Smooth muscle cell (in vitro differentiated cells): ENCODE measurements at regions not wholly inside any gene's neighbourhood (a gene's known extent, or its start where the extent isn't known, plus 50 kb on each side); places are given as distances from the start of the nearest gene placed in this dataset.

ENCODE experiments used
- DNase-seq: peaks from one replicate; lab custom pipeline; 2025; ENCODE audit not compliant: unreplicated experiment; lab: John Stamatoyannopoulos, UW
- H2AFZ ChIP-seq: fragments of 200-600 bp; sonication (generic); 2 replicates; pipeline ENCODE4 v1.6.0; 2016; ENCODE audit warnings: antibody characterized with exemption, low read depth, mild to moderate bottlenecking
- H3F3A ChIP-seq: fragments of 200-600 bp; sonication (generic); 2 replicates; pipeline ENCODE4 v1.6.0; 2017; ENCODE audit warnings: antibody characterized with exemption, low read depth
- H3K27ac ChIP-seq: fragments of 200-600 bp; sonication (generic); 2 replicates; pipeline ENCODE4 v1.5.1; 2016; ENCODE audit warnings: low read depth, mild to moderate bottlenecking
- H3K27me3 ChIP-seq: fragments of 200-600 bp; sonication (generic); 2 replicates; pipeline ENCODE4 v1.6.1; 2016; ENCODE audit warnings: low read depth, mild to moderate bottlenecking
- H3K36me3 ChIP-seq: fragments of 200-600 bp; sonication (generic); 2 replicates; pipeline ENCODE4 v1.5.1; 2016; ENCODE audit warnings: low read depth
- H3K4me1 ChIP-seq: fragments of 200-600 bp; sonication (generic); 2 replicates; pipeline ENCODE4 v1.5.1; 2016; ENCODE audit warnings: low read depth
- H3K4me2 ChIP-seq: fragments of 200-600 bp; sonication (generic); 2 replicates; pipeline ENCODE4 v1.6.0; 2016; ENCODE audit warnings: mild to moderate bottlenecking
- H3K4me3 ChIP-seq: fragments of 200-600 bp; sonication (generic); 2 replicates; pipeline ENCODE4 v1.5.1; 2016; ENCODE audit warnings: mild to moderate bottlenecking
- H3K79me2 ChIP-seq: fragments of 200-600 bp; sonication (generic); 2 replicates; pipeline ENCODE4 v1.6.0; 2016; ENCODE audit warnings: low read depth, mild to moderate bottlenecking
- H3K9ac ChIP-seq: fragments of 200-600 bp; sonication (generic); 2 replicates; pipeline ENCODE4 v1.6.0; 2016; ENCODE audit warnings: low read depth
- H3K9me3 ChIP-seq: fragments of 200-600 bp; sonication (generic); replicated peaks from 2 replicates; pipeline ENCODE4 v1.5.1; 2016; ENCODE audit warnings: low read depth
- H4K20me1 ChIP-seq: fragments of 200-600 bp; sonication (generic); 2 replicates; pipeline ENCODE4 v1.6.0; 2016; ENCODE audit warnings: low read depth
- CTCF ChIP-seq: fragments of 200-600 bp; sonication (generic); IDR thresholded peaks from 2 replicates; pipeline ENCODE4 v1.5.1; 2017; ENCODE audit warnings: borderline replicate concordance, mild to moderate bottlenecking, antibody characterized with exemption; ENCODE audit not compliant: insufficient read depth, poor library complexity, severe bottlenecking
- WGBS: methylation state at CpG from one replicate; pipeline ENCODE4 v1.1.7; 2016; ENCODE audit warnings: low lambda C conversion rate; 5-methylcytosine and 5-hydroxymethylcytosine counted together

GRCh38 chr3:162960269-162960668 is 1463.7 kb downstream of the OTOL1 start:
- no peak overlapping the region for H3K27ac ChIP-seq
- no peaks in the 10 kb centered on the region for H3K27me3 ChIP-seq
- no peaks in the 10 kb centered on the region for H3K9me3 ChIP-seq
- TF ChIP-seq CTCF, result no peak
- 90% methylated on average over 1 of the region's 1 CpG for WGBS
- H3K9ac ChIP-seq, result no peak overlapping the region
- no peaks in the 10 kb centered on the region for H3K79me2 ChIP-seq
- H2AFZ ChIP-seq, result no peak overlapping the region
- DNase-seq, result no peak
- H3F3A ChIP-seq, result no peaks in the 10 kb centered on the region
- H3K36me3 ChIP-seq, result no peaks in the 10 kb centered on the region
- H3K4me3 ChIP-seq, result no peak overlapping the region
- no peaks in the 10 kb centered on the region for H4K20me1 ChIP-seq
- H3K4me1 ChIP-seq, result no peaks in the 10 kb centered on the region
- H3K4me2 ChIP-seq, result no peak overlapping the region

GRCh38 chr3:162970292-162970691 is 1473.7 kb downstream of the OTOL1 start:
- no peaks in the 10 kb centered on the region for H3K27me3 ChIP-seq
- no peaks in the 10 kb centered on the region for H3K36me3 ChIP-seq
- H3F3A ChIP-seq, result no peaks in the 10 kb centered on the region
- no peak overlapping the region for H3K4me2 ChIP-seq
- H2AFZ ChIP-seq, result no peak overlapping the region
- H4K20me1 ChIP-seq, result no peaks in the 10 kb centered on the region
- H3K27ac ChIP-seq, result no peak overlapping the region
- H3K9ac ChIP-seq, result no peak overlapping the region
- DNase-seq, result no peak
- H3K4me1 ChIP-seq, result no peaks in the 10 kb centered on the region
- no peak for TF ChIP-seq CTCF
- H3K9me3 ChIP-seq, result no peaks in the 10 kb centered on the region
- H3K4me3 ChIP-seq, result no peak overlapping the region
- 86% methylated on average over 1 of the region's 1 CpG for WGBS
- no peaks in the 10 kb centered on the region for H3K79me2 ChIP-seq

GRCh38 chr3:162971715-162972114 is 1475.1 kb downstream of the OTOL1 start:
- no peak for DNase-seq
- H3K4me2 ChIP-seq, result no peak overlapping the region
- no peaks in the 10 kb centered on the region for H4K20me1 ChIP-seq
- 97% methylated on average over 2 of the region's 2 CpGs for WGBS
- H3K4me3 ChIP-seq, result no peak overlapping the region
- no peak overlapping the region for H2AFZ ChIP-seq
- no peak overlapping the region for H3K9ac ChIP-seq
- no peaks in the 10 kb centered on the region for H3K79me2 ChIP-seq
- H3F3A ChIP-seq, result no peaks in the 10 kb centered on the region
- no peak overlapping the region for H3K27ac ChIP-seq
- no peaks in the 10 kb centered on the region for H3K36me3 ChIP-seq
- no peaks in the 10 kb centered on the region for H3K9me3 ChIP-seq
- H3K27me3 ChIP-seq, result no peaks in the 10 kb centered on the region
- no peak for TF ChIP-seq CTCF
- no peaks in the 10 kb centered on the region for H3K4me1 ChIP-seq

GRCh38 chr3:162973428-162973917 is 1476.9 kb downstream of the OTOL1 start:
- H3K27ac ChIP-seq, result no peak overlapping the region
- H3K4me1 ChIP-seq, result no peaks in the 10 kb centered on the region
- no peak for TF ChIP-seq CTCF
- H3K79me2 ChIP-seq, result no peaks in the 10 kb centered on the region
- no peaks in the 10 kb centered on the region for H3K9me3 ChIP-seq
- no peaks in the 10 kb centered on the region for H3K27me3 ChIP-seq
- no peak overlapping the region for H3K4me2 ChIP-seq
- no peak for DNase-seq
- H2AFZ ChIP-seq, result no peak overlapping the region
- no peak overlapping the region for H3K9ac ChIP-seq
- H4K20me1 ChIP-seq, result no peaks in the 10 kb centered on the region
- H3K36me3 ChIP-seq, result no peaks in the 10 kb centered on the region
- H3K4me3 ChIP-seq, result no peak overlapping the region
- no peaks in the 10 kb centered on the region for H3F3A ChIP-seq
